GM12878 (cell line): ENCODE measurements at regions not wholly inside any gene's neighbourhood (a gene's known extent, or its start where the extent isn't known, plus 50 kb on each side); places are given as distances from the start of the nearest gene placed in this dataset.

Source experiments
- EZH2 ChIP-seq: IDR thresholded peaks from 2 replicates; pipeline ENCODE4 v1.6.1; 2012; ENCODE audit warnings: low read depth, mild to moderate bottlenecking, control low read depth, inconsistent platforms, low read length, borderline replicate concordance; ENCODE audit not compliant: control insufficient read depth
- FOXM1 ChIP-seq: IDR thresholded peaks from 2 replicates; pipeline ENCODE4 v1.6.1; 2012; ENCODE audit warnings: low read depth, mild to moderate bottlenecking, inconsistent platforms, low read length, moderate library complexity
- JUND ChIP-seq: IDR thresholded peaks from 2 replicates; pipeline ENCODE4 v1.6.1; 2012; ENCODE audit warnings: low read depth, mild to moderate bottlenecking, low read length, improper control_type of control experiment, moderate library complexity
- TF ChIP-seq, protein P1 (sequence below): fragments of 450-650 bp; formaldehyde crosslinking; IDR thresholded peaks from 2 replicates; pipeline ENCODE4 v1.4.0; 2020; ENCODE audit warnings: mild to moderate bottlenecking, moderate library complexity
- TF ChIP-seq, protein P2 (sequence below): IDR thresholded peaks from 2 replicates; pipeline ENCODE4 v1.6.1; 2011; ENCODE audit warnings: low read depth, low read length, improper control_type of control experiment, borderline replicate concordance
- TF ChIP-seq, protein P3 (sequence below): fragments of 450-650 bp; formaldehyde crosslinking; IDR thresholded peaks from 2 replicates; pipeline ENCODE4 v1.5.0; 2022; ENCODE audit warnings: mild to moderate bottlenecking, missing genetic modification characterization
- TF ChIP-seq, protein P4 (sequence below): IDR thresholded peaks from 2 replicates; pipeline ENCODE4 v1.6.1; 2012; ENCODE audit warnings: low read length, inconsistent platforms

DNA sequence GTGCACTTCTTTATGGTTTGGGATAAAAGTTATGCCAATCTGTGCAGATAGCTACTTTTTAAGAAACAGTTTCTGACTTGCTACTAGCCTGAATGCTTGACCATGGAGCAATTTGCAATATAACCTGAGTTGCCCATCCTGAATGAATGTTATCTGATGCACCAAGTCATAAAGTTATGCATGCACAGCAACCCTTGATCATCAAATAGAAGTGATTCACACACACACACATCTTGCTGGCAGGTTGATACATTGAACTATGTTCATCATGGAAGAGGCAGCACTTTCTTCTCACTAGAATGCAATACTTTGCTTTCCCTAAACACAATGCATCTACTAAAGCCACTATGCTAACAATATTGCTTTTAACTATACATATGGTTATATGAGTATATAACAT is 311.5 kb downstream of the RFC3 start (continued):
- TF ChIP-seq EZH2 = no peak
- TF ChIP-seq FOXM1 = no peak
- TF ChIP-seq JUND = no peak
- TF ChIP-seq, protein P1, sequence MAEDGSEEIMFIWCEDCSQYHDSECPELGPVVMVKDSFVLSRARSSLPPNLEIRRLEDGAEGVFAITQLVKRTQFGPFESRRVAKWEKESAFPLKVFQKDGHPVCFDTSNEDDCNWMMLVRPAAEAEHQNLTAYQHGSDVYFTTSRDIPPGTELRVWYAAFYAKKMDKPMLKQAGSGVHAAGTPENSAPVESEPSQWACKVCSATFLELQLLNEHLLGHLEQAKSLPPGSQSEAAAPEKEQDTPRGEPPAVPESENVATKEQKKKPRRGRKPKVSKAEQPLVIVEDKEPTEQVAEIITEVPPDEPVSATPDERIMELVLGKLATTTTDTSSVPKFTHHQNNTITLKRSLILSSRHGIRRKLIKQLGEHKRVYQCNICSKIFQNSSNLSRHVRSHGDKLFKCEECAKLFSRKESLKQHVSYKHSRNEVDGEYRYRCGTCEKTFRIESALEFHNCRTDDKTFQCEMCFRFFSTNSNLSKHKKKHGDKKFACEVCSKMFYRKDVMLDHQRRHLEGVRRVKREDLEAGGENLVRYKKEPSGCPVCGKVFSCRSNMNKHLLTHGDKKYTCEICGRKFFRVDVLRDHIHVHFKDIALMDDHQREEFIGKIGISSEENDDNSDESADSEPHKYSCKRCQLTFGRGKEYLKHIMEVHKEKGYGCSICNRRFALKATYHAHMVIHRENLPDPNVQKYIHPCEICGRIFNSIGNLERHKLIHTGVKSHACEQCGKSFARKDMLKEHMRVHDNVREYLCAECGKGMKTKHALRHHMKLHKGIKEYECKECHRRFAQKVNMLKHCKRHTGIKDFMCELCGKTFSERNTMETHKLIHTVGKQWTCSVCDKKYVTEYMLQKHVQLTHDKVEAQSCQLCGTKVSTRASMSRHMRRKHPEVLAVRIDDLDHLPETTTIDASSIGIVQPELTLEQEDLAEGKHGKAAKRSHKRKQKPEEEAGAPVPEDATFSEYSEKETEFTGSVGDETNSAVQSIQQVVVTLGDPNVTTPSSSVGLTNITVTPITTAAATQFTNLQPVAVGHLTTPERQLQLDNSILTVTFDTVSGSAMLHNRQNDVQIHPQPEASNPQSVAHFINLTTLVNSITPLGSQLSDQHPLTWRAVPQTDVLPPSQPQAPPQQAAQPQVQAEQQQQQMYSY = no peak
- TF ChIP-seq, protein P2, sequence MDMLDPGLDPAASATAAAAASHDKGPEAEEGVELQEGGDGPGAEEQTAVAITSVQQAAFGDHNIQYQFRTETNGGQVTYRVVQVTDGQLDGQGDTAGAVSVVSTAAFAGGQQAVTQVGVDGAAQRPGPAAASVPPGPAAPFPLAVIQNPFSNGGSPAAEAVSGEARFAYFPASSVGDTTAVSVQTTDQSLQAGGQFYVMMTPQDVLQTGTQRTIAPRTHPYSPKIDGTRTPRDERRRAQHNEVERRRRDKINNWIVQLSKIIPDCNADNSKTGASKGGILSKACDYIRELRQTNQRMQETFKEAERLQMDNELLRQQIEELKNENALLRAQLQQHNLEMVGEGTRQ = no peak
- TF ChIP-seq, protein P3, sequence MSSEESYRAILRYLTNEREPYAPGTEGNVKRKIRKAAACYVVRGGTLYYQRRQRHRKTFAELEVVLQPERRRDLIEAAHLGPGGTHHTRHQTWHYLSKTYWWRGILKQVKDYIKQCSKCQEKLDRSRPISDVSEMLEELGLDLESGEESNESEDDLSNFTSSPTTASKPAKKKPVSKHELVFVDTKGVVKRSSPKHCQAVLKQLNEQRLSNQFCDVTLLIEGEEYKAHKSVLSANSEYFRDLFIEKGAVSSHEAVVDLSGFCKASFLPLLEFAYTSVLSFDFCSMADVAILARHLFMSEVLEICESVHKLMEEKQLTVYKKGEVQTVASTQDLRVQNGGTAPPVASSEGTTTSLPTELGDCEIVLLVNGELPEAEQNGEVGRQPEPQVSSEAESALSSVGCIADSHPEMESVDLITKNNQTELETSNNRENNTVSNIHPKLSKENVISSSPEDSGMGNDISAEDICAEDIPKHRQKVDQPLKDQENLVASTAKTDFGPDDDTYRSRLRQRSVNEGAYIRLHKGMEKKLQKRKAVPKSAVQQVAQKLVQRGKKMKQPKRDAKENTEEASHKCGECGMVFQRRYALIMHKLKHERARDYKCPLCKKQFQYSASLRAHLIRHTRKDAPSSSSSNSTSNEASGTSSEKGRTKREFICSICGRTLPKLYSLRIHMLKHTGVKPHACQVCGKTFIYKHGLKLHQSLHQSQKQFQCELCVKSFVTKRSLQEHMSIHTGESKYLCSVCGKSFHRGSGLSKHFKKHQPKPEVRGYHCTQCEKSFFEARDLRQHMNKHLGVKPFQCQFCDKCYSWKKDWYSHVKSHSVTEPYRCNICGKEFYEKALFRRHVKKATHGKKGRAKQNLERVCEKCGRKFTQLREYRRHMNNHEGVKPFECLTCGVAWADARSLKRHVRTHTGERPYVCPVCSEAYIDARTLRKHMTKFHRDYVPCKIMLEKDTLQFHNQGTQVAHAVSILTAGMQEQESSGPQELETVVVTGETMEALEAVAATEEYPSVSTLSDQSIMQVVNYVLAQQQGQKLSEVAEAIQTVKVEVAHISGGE (CRISPR knock-in tag) = no peak
- TF ChIP-seq, protein P4, sequence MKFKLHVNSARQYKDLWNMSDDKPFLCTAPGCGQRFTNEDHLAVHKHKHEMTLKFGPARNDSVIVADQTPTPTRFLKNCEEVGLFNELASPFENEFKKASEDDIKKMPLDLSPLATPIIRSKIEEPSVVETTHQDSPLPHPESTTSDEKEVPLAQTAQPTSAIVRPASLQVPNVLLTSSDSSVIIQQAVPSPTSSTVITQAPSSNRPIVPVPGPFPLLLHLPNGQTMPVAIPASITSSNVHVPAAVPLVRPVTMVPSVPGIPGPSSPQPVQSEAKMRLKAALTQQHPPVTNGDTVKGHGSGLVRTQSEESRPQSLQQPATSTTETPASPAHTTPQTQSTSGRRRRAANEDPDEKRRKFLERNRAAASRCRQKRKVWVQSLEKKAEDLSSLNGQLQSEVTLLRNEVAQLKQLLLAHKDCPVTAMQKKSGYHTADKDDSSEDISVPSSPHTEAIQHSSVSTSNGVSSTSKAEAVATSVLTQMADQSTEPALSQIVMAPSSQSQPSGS = no peak
